Fibroblast of lung (primary cell): ENCODE measurements at regions not wholly inside any gene's neighbourhood (a gene's known extent, or its start where the extent isn't known, plus 50 kb on each side); places are given as distances from the start of the nearest gene placed in this dataset.

Experiments used
- CTCF ChIP-seq, 2 donors: IDR thresholded peaks in 1 of 2; conservative IDR thresholded peaks in 1 of 2; 1 replicate in 1 of 2; 2 replicates in 1 of 2; pipeline ENCODE4 v1.5.1; 2011 to 2012; ENCODE audit warnings: low read length in 2 of 2, control low read depth in 1 of 2, inconsistent platforms in 1 of 2, low read depth in 1 of 2, mild to moderate bottlenecking in 1 of 2
- EZH2 ChIP-seq: IDR thresholded peaks from 2 replicates; pipeline ENCODE4 v1.5.1; 2012; ENCODE audit warnings: low read length, control low read depth, mild to moderate bottlenecking; ENCODE audit errors: missing control alignments

GRCh38 chr21:20261364-20261763 lies 736.8 kb upstream of the NCAM2 start:
- no peak for TF ChIP-seq CTCF (conservative IDR thresholded peaks at IDR 0.05 in 1 of 2, IDR thresholded peaks at IDR 0.05 in 1 of 2; ENCODE audit: low read depth in 1 of 2, low read length in 2 of 2)
- no peak for TF ChIP-seq EZH2
